Nephron progenitor cell (in vitro differentiated cells): ENCODE measurements at regions not wholly inside any gene's neighbourhood (a gene's known extent, or its start where the extent isn't known, plus 50 kb on each side); places are given as distances from the start of the nearest gene placed in this dataset.

Experiments used
- DNase-seq: peaks from one replicate; pipeline ENCODE4 v3.0.0; 2021
- H3K27ac Mint-ChIP-seq: 2 replicates; pipeline ENCODE4 v1.8.0; 2021; ENCODE audit warnings: mild to moderate bottlenecking, moderate library complexity, mixed read lengths
- H3K27me3 Mint-ChIP-seq: 2 replicates; pipeline ENCODE4 v1.8.0; 2021; ENCODE audit warnings: mild to moderate bottlenecking, low read depth, mixed read lengths; ENCODE audit not compliant: poor library complexity
- H3K36me3 Mint-ChIP-seq: 2 replicates; pipeline ENCODE4 v1.8.0; 2021; ENCODE audit warnings: low read depth, mixed read lengths
- H3K4me1 Mint-ChIP-seq: 2 replicates; pipeline ENCODE4 v1.8.0; 2021; ENCODE audit warnings: mixed read lengths
- H3K4me3 Mint-ChIP-seq: 2 replicates; pipeline ENCODE4 v1.8.0; 2021; ENCODE audit warnings: mild to moderate bottlenecking, moderate library complexity, mixed read lengths
- H3K9me3 Mint-ChIP-seq: 2 replicates; pipeline ENCODE4 v1.8.0; 2021; ENCODE audit warnings: mild to moderate bottlenecking, moderate library complexity, mixed read lengths
- CTCF ChIP-seq: fragments of 200-600 bp; sonication (generic); IDR thresholded peaks from 2 replicates; pipeline ENCODE4 v1.5.0; 2021; ENCODE audit warnings: antibody characterized with exemption

GRCh38 chr3:3735919-3736318, 63.3 kb upstream of the LRRN1 start:
- H3K9me3 Mint-ChIP-seq, result no peaks in the 10 kb centered on the region
- no peaks in the 10 kb centered on the region for H3K36me3 Mint-ChIP-seq
- H3K4me1 Mint-ChIP-seq, result peaks cover 19% of the 10 kb centered on the region

GRCh38 chr3:3734881-3735280, 64.3 kb upstream of the LRRN1 start:
- H3K9me3 Mint-ChIP-seq, result no peaks in the 10 kb centered on the region
- no peak overlapping the region for H3K4me3 Mint-ChIP-seq

More at GRCh38 chr3:3735919-3736318, 63.3 kb upstream of the LRRN1 start:
- TF ChIP-seq CTCF, result no peak
- H3K27ac Mint-ChIP-seq, result no peak overlapping the region
- no peak overlapping the region for H3K4me3 Mint-ChIP-seq
- H3K27me3 Mint-ChIP-seq, result peaks cover 10% of the 10 kb centered on the region
- no peak for DNase-seq

GRCh38 chr3:3729261-3729660, 70.0 kb upstream of the LRRN1 start:
- Mint-ChIP-seq H3K9me3 (peaks cover 7% of the 10 kb centered on the region), H3K36me3 (peaks cover 6% of the 10 kb centered on the region), H3K27me3 (peaks cover 2% of the 10 kb centered on the region), H3K4me1 (no peaks in the 10 kb centered on the region), H3K4me3 (no peak overlapping the region), H3K27ac (no peak overlapping the region)
- no peak for DNase-seq
- TF ChIP-seq CTCF, result no peak

More at GRCh38 chr3:3734881-3735280, 64.3 kb upstream of the LRRN1 start:
- Mint-ChIP-seq H3K27me3 (peaks cover 7% of the 10 kb centered on the region), H3K27ac (no peak overlapping the region), H3K4me1 (peaks cover 9% of the 10 kb centered on the region), H3K36me3 (no peaks in the 10 kb centered on the region)
- DNase-seq, result no peak
- no peak for TF ChIP-seq CTCF

GRCh38 chr3:3726549-3726948, 72.7 kb upstream of the LRRN1 start:
- no peak for DNase-seq
- no peak for TF ChIP-seq CTCF
- peaks cover 6% of the 10 kb centered on the region for H3K36me3 Mint-ChIP-seq
- H3K27me3 Mint-ChIP-seq, result peaks cover 3% of the 10 kb centered on the region
- H3K4me3 Mint-ChIP-seq, result no peak overlapping the region
- peaks cover 7% of the 10 kb centered on the region for H3K9me3 Mint-ChIP-seq
- no peaks in the 10 kb centered on the region for H3K4me1 Mint-ChIP-seq
- H3K27ac Mint-ChIP-seq, result no peak overlapping the region

GRCh38 chr3:3714572-3714971, 84.7 kb upstream of the LRRN1 start:
- H3K36me3 Mint-ChIP-seq, result peaks cover 23% of the 10 kb centered on the region

More at GRCh38 chr3:3714572-3714971, 84.7 kb upstream of the LRRN1 start:
- Mint-ChIP-seq H3K4me3 (no peak overlapping the region), H3K27ac (no peak overlapping the region), H3K4me1 (no peaks in the 10 kb centered on the region), H3K9me3 (peaks cover 20% of the 10 kb centered on the region), H3K27me3 (peaks cover 4% of the 10 kb centered on the region)
- no peak for TF ChIP-seq CTCF
- DNase-seq, result no peak
